Activated CD8-positive, alpha-beta memory T cell treated with anti-CD3 and anti-CD28 coated beads, Interleukin-2, amount 10 ng/mL, durations not matched to agents 7 days and 5 days (primary cell): ENCODE measurements at regions not wholly inside any gene's neighbourhood (a gene's known extent, or its start where the extent isn't known, plus 50 kb on each side); places are given as distances from the start of the nearest gene placed in this dataset.

Source experiments
- ATAC-seq: fragments of 150-1000 bp; cut with Tn5 transposase; one replicate; pipeline ENCODE4 v1.10.0; 2021; ENCODE audit warnings: moderate library complexity
- CTCF ChIA-PET: fragments of 350-600 bp; sonication (Branson Sonifier 250); formaldehyde crosslinking; loops from one replicate; lab custom pipeline; 2021; ENCODE audit warnings: antibody characterized with exemption; lab: Charles Lee
- DNase-seq: peaks from one replicate; pipeline ENCODE4 v3.0.0-alpha.2; 2020
- H3K27ac Mint-ChIP-seq: one replicate; pipeline ENCODE4 v1.8.0; 2021; ENCODE audit warnings: mild to moderate bottlenecking, mixed read lengths
- H3K27me3 Mint-ChIP-seq: one replicate; pipeline ENCODE4 v1.8.0; 2021; ENCODE audit warnings: mixed read lengths
- H3K36me3 Mint-ChIP-seq: one replicate; pipeline ENCODE4 v1.8.0; 2021; ENCODE audit warnings: mild to moderate bottlenecking, mixed read lengths
- H3K4me1 Mint-ChIP-seq: one replicate; pipeline ENCODE4 v1.8.0; 2021; ENCODE audit warnings: mixed read lengths
- H3K4me3 Mint-ChIP-seq: one replicate; pipeline ENCODE4 v1.8.0; 2021; ENCODE audit warnings: mild to moderate bottlenecking, moderate library complexity, mixed read lengths
- H3K9me3 Mint-ChIP-seq: one replicate; pipeline ENCODE4 v1.8.0; 2022; ENCODE audit warnings: low read depth, mixed read lengths

DNA sequence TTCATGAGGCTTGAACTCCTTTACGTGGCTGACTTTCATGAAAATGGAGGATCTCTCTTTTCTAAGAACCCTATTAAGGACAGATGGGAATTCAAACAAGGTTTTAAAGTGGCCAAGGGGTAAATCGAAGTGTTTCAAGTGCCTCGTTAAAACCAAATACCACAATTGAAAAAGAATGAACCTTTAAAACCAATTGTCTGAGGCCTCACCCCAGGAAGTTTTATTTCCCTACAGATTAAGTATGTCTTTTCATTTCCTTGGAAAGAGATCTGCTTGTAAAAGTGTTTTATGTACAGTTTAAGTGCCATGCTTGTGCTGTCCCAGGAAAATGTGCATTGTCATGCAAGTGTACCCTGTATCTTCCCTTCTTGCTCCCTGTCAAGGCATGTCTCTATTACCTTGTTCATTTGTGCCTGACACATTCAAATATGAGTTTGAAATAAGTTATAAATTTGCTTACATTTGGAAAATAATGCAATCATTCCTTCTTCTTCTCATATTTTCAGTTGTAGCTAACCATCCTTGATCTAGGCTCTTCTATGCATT is 138.7 kb downstream of the ZPLD1 start:
- Mint-ChIP-seq H3K4me3 (no peak overlapping the region), H3K27me3 (peaks cover 3% of the 10 kb centered on the region), H3K36me3 (no peaks in the 10 kb centered on the region), H3K9me3 (no peaks in the 10 kb centered on the region), H3K27ac (no peak overlapping the region), H3K4me1 (no peaks in the 10 kb centered on the region)
- CTCF ChIA-PET, result no interaction called here
- ATAC-seq (no peak), DNase-seq (no peak)

DNA sequence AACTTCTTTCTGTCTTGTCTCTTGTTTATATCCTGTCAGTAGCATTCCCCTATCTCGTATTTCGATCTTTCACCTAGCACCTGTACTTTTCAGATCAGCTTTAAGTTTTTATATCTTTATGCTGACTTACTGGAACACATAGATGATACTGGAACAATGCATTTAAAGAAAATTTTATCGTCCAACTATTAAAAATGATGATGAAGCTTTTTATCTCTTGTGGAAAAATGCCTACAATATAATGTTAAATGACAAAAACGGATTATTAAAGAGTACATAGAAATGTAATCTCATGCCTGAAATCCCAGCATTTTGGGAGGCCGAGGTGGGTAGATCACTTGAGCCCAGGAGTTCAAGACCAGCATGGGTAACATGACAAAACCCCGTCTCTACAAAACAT is 139.5 kb downstream of the ZPLD1 start:
- H3K4me3 Mint-ChIP-seq, result no peak overlapping the region
- no peak overlapping the region for H3K27ac Mint-ChIP-seq
- no peak for ATAC-seq
- no peaks in the 10 kb centered on the region for H3K9me3 Mint-ChIP-seq
- CTCF ChIA-PET, result no interaction called here
- no peaks in the 10 kb centered on the region for H3K4me1 Mint-ChIP-seq
- no peak for DNase-seq
- peaks cover 3% of the 10 kb centered on the region for H3K27me3 Mint-ChIP-seq
- H3K36me3 Mint-ChIP-seq, result no peaks in the 10 kb centered on the region

DNA sequence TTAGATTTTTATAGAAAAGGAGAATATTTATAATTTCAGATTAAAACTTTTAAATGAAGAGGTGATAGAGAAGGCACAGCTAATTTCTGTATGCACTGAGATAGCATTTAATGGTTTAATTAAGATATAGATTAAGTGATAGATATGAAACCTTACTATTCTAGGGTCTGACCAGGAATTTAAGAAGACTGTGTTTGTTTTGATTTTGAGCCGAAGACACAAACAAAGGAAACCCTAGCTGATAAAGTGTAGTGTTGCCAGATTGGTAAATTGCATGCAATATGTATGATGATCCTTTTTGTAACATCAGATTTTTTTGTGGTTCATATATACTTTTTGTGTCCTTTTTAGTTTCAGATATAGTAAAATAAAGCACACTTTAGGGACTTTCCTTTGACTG is 141.8 kb downstream of the ZPLD1 start:
- CTCF ChIA-PET, result no interaction called here
- H3K4me3 Mint-ChIP-seq, result no peak overlapping the region
- no peaks in the 10 kb centered on the region for H3K36me3 Mint-ChIP-seq
- DNase-seq (no peak), ATAC-seq (no peak)
- H3K27ac Mint-ChIP-seq, result no peak overlapping the region
- no peaks in the 10 kb centered on the region for H3K4me1 Mint-ChIP-seq
- H3K27me3 Mint-ChIP-seq, result peaks cover 3% of the 10 kb centered on the region
- H3K9me3 Mint-ChIP-seq, result no peaks in the 10 kb centered on the region

DNA sequence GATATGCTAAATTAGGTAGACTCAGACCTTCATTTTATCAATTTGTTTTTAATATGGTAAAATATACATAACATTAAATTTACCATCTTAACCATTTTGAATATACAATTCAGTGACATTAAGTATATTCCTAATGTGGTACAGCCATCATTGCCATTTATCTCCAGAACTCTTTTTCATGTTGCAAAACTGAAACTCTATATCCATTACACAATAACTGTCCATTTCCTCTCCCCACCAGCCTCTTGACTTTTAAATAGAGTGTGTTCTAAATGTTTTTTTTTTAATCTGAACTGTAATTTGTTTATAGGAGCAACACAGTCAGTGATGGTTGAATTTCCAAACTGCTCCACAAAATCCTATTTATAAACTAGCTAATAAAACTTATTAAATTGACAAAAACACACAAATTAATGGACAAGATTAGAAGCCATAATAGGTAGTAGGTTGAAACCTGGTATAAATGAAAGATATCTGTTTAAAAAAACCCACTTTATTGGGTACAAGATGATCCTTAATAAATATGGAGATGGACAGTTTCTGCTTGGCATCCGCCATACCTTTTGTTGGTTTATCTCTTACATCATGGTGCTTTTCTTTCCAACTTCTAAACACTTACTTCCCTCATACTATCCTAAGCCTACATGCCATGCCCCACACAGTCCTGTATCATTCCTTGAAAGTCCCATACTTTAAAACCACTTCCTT is 142.4 kb downstream of the ZPLD1 start:
- no peaks in the 10 kb centered on the region for H3K9me3 Mint-ChIP-seq
- DNase-seq, result no peak
- CTCF ChIA-PET, result no interaction called here
- no peaks in the 10 kb centered on the region for H3K4me1 Mint-ChIP-seq
- ATAC-seq, result no peak
- H3K27ac Mint-ChIP-seq, result no peak overlapping the region
- H3K4me3 Mint-ChIP-seq, result no peak overlapping the region
- peaks cover 3% of the 10 kb centered on the region for H3K27me3 Mint-ChIP-seq
- H3K36me3 Mint-ChIP-seq, result no peaks in the 10 kb centered on the region

DNA sequence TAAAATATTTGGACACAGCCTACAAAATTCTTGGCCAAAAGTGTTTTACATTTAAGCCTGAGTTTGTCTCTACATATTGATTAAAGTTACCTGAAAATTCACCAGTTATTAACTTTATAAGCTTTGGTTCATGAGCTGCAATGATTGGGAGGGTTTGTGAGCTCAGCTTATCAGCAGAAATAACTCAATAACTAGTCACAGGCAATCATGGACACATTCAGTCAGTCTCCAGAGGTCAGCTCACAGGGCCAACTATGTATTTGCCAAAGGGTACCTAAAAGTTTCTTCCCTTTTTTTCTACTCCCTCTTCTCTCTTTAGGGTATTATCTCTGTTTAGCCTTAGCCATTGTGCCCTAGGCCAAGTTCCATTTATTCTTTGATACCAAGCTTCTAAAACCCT is 145.9 kb downstream of the ZPLD1 start:
- CTCF ChIA-PET, result no interaction called here
- Mint-ChIP-seq H3K27ac (no peak overlapping the region), H3K4me1 (no peaks in the 10 kb centered on the region), H3K4me3 (no peak overlapping the region), H3K36me3 (no peaks in the 10 kb centered on the region), H3K27me3 (no peaks in the 10 kb centered on the region), H3K9me3 (no peaks in the 10 kb centered on the region)
- DNase-seq (no peak), ATAC-seq (no peak)

DNA sequence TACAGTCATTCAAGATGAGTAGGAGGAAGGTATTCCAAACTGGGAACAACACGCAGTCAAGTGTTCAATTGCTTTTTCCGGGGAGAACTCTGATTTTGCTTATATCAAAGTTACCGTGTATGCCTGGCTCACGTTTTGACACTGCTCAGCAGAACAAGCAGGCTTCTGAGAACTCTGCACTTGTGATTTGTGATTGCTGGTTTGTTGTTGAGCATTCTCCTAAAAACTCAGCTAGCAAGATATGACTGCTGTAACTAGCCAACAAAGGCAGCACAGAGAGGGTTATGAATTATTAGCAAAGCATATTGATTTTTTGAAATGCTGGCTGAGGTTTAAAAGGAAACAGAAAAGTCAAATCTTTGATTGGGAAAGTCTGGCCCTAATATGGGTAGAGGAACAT is 151.7 kb downstream of the ZPLD1 start:
- no peak overlapping the region for H3K27ac Mint-ChIP-seq
- DNase-seq (no peak), ATAC-seq (no peak)
- no peak overlapping the region for H3K4me3 Mint-ChIP-seq
- H3K4me1 Mint-ChIP-seq, result no peaks in the 10 kb centered on the region
- no peaks in the 10 kb centered on the region for H3K36me3 Mint-ChIP-seq
- CTCF ChIA-PET, result no interaction called here
- no peaks in the 10 kb centered on the region for H3K27me3 Mint-ChIP-seq
- no peaks in the 10 kb centered on the region for H3K9me3 Mint-ChIP-seq

DNA sequence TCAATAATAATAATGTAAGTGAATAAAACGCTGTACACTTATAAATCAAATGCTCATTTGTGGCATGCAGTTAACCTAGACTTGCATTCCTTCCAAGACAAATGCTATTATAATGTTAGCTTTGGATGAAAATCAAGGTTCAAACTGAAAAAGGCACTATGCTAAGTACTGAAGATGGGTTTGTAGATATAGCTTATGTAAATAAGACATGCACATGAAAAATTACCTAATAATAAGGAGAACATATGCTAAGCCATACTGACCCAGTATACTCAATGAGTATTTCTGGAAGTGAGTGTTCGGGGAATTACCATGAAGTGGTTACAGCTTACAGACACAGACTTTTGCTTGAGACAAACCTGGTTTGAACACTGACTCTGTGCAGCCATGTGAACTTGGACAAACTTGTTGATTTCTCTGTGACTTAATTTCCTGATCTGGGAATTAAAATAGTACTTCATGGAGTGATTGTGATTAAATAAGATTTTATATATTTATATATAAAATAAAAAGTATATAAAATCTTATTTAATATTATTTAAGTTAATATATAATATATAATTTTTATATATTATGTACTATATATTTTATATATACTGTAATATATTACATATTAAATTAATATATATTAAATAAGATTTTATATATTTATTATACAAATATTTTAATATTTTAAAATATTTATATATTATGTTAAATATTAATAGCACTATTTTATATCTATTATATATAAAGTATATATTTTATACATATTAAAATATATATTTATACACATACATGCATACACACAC is 159.2 kb downstream of the ZPLD1 start:
- Mint-ChIP-seq H3K4me3 (no peak overlapping the region), H3K27me3 (no peaks in the 10 kb centered on the region), H3K4me1 (no peaks in the 10 kb centered on the region), H3K27ac (no peak overlapping the region), H3K9me3 (peaks cover under 1% of the 10 kb centered on the region), H3K36me3 (no peaks in the 10 kb centered on the region)
- DNase-seq (no peak), ATAC-seq (no peak)
- CTCF ChIA-PET, result no interaction called here

DNA sequence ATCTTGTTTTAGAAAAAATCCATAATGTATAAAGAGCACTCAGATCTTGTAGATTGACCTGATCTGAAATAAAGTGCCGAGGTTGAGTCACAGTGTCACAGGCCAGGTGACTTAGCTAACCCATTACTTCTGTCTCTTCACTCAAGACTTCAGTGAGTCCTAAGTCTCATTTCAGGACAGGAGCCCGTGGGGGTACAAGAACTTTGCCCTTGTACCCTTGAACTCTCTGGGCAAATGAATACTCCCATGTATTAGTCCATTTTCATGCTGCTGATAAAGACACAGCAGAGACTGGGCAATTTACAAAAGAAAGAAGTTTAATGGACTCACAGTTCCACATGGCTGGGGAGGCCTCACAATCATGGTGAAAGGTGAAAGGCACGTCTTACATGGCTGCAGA is 160.2 kb downstream of the ZPLD1 start:
- ATAC-seq, result no peak
- Mint-ChIP-seq H3K27me3 (no peaks in the 10 kb centered on the region), H3K36me3 (no peaks in the 10 kb centered on the region), H3K9me3 (peaks cover 2% of the 10 kb centered on the region), H3K4me3 (no peak overlapping the region), H3K4me1 (no peaks in the 10 kb centered on the region), H3K27ac (no peak overlapping the region)
- CTCF ChIA-PET, result no interaction called here
- no peak for DNase-seq

DNA sequence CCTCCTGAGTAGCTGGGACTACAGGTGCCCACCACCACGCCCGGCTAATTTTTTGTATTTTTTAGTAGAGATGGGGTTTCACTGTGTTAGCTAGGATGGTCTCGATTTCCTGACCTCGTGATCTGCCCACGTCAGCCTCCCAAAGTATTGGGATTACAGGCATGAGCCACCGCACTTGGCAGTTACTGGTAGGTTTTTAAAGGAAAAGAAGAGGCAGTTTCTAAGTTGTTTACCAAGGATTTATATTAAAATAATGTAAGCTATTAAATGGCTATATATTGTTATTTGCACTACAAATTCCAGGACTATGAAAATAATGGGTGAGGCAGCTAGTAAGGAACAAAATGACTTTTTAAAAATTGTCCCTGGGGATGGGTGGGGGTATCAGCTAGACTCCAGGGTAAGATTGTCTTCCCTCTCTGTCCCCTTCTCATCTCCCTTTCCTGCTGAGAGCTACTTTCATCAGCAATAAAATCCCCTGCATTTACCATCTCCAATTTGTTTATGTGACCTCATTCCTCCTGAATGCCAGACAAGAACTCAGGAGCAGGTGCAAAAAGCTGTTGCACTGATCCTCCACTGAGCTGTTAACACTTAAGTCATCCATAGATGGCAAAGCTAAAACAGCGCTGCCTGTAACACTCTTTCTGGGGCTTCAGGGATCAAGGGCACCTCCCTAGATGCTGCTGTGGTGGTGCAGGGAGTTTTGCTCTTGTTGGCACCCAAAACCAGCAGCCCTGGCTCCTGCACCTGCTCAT is 165.2 kb downstream of the ZPLD1 start:
- Mint-ChIP-seq H3K36me3 (no peaks in the 10 kb centered on the region), H3K4me3 (no peak overlapping the region), H3K4me1 (no peaks in the 10 kb centered on the region), H3K9me3 (peaks cover 2% of the 10 kb centered on the region), H3K27ac (no peak overlapping the region), H3K27me3 (no peaks in the 10 kb centered on the region)
- no peak for DNase-seq
- CTCF ChIA-PET, result no interaction called here
- ATAC-seq, result no peak

DNA sequence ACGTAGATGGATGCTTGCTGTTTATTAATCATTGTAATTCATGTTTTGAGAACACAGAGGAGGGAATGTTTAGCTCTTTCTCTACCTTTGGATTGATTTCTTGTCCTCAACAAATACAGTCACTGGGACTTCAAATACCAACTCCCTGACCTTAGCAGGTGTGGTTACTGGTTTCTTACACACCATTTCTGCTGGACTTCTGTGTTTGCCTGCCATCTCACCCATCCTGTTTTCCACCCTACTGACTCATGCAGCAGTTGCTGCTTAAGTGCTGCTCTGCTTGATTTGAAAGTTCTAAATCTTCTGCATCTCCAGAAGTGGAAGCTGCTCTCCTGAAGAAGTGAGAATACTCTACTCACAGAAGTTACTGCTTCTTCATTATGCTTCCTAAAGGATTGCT is 170.3 kb downstream of the ZPLD1 start:
- CTCF ChIA-PET, result no interaction called here
- H3K4me3 Mint-ChIP-seq, result no peak overlapping the region
- H3K27ac Mint-ChIP-seq, result no peak overlapping the region
- no peaks in the 10 kb centered on the region for H3K36me3 Mint-ChIP-seq
- H3K27me3 Mint-ChIP-seq, result peaks cover 6% of the 10 kb centered on the region
- no peak for ATAC-seq
- no peaks in the 10 kb centered on the region for H3K9me3 Mint-ChIP-seq
- DNase-seq, result no peak
- no peaks in the 10 kb centered on the region for H3K4me1 Mint-ChIP-seq

DNA sequence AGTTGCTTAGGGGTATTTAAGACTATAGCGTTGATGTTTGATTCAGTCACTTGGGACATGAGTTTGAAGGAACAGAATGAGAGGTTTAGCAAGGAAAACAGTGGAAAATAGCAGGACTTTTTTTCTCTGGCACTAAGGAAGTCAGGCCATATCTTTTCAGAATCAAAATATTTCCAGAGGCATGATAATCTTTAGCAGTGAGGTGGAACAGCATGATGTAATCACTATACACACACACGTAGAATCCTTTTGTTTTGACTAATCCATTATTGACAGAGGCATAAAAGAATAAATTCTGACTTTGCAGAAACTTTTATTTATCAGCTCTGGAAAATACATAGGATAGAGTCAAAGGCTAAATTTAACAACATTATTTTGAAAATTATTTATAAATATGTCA is 174.1 kb downstream of the ZPLD1 start:
- no peak overlapping the region for H3K27ac Mint-ChIP-seq
- H3K4me1 Mint-ChIP-seq, result no peaks in the 10 kb centered on the region
- H3K4me3 Mint-ChIP-seq, result no peak overlapping the region
- H3K9me3 Mint-ChIP-seq, result no peaks in the 10 kb centered on the region
- H3K36me3 Mint-ChIP-seq, result no peaks in the 10 kb centered on the region
- no peak for DNase-seq
- ATAC-seq, result no peak
- H3K27me3 Mint-ChIP-seq, result peaks cover 6% of the 10 kb centered on the region
- CTCF ChIA-PET, result no interaction called here

DNA sequence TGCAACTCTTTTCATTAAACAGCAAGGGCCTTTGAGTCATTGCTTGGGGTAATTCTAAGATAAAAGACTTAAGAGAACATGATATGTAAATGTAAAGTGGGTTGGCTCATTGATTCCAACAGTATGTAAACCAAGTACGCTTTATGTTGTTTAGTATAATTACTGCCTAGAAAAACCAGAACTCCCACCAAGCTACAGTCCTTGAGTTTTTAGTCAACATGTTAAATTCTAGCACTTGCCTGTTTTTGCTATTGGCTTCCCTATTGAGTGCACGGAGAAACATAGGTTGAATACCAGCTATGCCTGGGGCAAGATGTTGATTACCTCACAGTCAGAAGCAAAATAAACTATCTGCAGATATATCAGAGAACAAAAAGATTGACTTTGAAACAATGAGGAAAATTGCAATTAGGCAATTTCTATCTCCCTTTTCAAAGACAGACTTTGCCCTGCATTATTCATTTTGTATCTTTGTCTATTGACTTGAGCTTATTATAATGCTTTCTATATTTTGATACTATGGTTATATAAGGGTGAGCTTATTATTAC is 179.3 kb downstream of the ZPLD1 start:
- no peaks in the 10 kb centered on the region for H3K27me3 Mint-ChIP-seq
- no peaks in the 10 kb centered on the region for H3K9me3 Mint-ChIP-seq
- H3K27ac Mint-ChIP-seq, result no peak overlapping the region
- H3K36me3 Mint-ChIP-seq, result no peaks in the 10 kb centered on the region
- ATAC-seq (no peak), DNase-seq (no peak)
- H3K4me1 Mint-ChIP-seq, result no peaks in the 10 kb centered on the region
- CTCF ChIA-PET, result no interaction called here
- no peak overlapping the region for H3K4me3 Mint-ChIP-seq

DNA sequence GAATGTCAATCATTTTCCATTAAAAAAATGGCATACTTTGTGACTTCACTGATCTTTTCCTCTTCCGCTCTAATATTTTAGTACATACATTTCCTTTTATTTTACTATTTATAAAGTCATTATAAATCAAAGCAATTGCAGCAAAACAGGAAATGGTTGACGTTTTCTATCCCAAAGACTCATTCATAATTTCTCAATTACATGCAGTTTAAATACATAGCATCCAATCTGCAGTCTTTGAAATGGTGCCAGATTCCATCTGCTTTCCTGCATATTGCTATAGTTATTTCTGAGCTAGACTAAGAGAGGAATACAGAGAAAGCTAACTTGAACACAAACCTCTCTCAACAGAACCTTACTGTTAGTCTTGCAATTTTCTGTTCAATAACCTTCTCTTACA is 179.8 kb downstream of the ZPLD1 start:
- ATAC-seq (no peak), DNase-seq (no peak)
- no peaks in the 10 kb centered on the region for H3K36me3 Mint-ChIP-seq
- H3K27ac Mint-ChIP-seq, result no peak overlapping the region
- H3K9me3 Mint-ChIP-seq, result no peaks in the 10 kb centered on the region
- no peak overlapping the region for H3K4me3 Mint-ChIP-seq
- no peaks in the 10 kb centered on the region for H3K27me3 Mint-ChIP-seq
- CTCF ChIA-PET, result no interaction called here
- no peaks in the 10 kb centered on the region for H3K4me1 Mint-ChIP-seq
